ENCODE measurements at regions not wholly inside any gene's neighbourhood (a gene's known extent, or its start where the extent isn't known, plus 50 kb on each side); places are given as distances from the start of the nearest gene placed in this dataset.
"Not testable (repeated sequence)": the region's sequence is repeated elsewhere in the genome, so short reads cannot be mapped to it uniquely, and the experiment has no call there.

DNA sequence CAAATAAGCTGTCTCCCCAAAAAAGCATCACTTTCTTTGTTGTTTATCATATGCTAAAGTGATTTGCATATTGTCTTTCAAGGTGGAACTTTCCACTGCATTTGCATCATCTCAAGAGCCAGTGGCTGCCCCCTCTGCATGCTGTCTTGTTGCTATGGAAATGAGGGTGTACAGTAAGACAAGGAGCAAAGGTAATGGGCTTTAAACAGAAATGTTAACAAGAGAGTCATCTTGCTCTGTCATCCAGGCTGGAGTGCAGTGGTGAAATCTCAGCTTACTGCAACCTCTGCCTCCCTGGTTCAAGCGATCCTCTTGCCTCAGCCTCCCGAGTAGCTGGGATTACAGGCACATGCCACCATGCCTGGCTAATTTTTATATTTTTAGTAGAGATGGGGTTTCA, 159.2 kb downstream of the ENC1 start:
- TF ChIP-seq, protein P1, sequence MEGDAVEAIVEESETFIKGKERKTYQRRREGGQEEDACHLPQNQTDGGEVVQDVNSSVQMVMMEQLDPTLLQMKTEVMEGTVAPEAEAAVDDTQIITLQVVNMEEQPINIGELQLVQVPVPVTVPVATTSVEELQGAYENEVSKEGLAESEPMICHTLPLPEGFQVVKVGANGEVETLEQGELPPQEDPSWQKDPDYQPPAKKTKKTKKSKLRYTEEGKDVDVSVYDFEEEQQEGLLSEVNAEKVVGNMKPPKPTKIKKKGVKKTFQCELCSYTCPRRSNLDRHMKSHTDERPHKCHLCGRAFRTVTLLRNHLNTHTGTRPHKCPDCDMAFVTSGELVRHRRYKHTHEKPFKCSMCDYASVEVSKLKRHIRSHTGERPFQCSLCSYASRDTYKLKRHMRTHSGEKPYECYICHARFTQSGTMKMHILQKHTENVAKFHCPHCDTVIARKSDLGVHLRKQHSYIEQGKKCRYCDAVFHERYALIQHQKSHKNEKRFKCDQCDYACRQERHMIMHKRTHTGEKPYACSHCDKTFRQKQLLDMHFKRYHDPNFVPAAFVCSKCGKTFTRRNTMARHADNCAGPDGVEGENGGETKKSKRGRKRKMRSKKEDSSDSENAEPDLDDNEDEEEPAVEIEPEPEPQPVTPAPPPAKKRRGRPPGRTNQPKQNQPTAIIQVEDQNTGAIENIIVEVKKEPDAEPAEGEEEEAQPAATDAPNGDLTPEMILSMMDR (IDR thresholded peaks at IDR 0.05; ENCODE audit: poor library complexity, severe bottlenecking): not testable (repeated sequence)
- TF ChIP-seq EZH2 (IDR thresholded peaks at IDR 0.05; ENCODE audit: borderline replicate concordance, insufficient read depth, low read length, poor library complexity, severe bottlenecking); POLR2AphosphoS5 (IDR thresholded peaks at IDR 0.05); TAF1 (IDR thresholded peaks at IDR 0.05; ENCODE audit: low read depth); MXI1 (conservative IDR thresholded peaks at IDR 0.05; ENCODE audit: poor library complexity, severe bottlenecking): not testable (repeated sequence)
- TF ChIP-seq SMC3 (conservative IDR thresholded peaks at IDR 0.05; ENCODE audit: poor library complexity): peak; percentile 12
- TF ChIP-seq, protein P2, sequence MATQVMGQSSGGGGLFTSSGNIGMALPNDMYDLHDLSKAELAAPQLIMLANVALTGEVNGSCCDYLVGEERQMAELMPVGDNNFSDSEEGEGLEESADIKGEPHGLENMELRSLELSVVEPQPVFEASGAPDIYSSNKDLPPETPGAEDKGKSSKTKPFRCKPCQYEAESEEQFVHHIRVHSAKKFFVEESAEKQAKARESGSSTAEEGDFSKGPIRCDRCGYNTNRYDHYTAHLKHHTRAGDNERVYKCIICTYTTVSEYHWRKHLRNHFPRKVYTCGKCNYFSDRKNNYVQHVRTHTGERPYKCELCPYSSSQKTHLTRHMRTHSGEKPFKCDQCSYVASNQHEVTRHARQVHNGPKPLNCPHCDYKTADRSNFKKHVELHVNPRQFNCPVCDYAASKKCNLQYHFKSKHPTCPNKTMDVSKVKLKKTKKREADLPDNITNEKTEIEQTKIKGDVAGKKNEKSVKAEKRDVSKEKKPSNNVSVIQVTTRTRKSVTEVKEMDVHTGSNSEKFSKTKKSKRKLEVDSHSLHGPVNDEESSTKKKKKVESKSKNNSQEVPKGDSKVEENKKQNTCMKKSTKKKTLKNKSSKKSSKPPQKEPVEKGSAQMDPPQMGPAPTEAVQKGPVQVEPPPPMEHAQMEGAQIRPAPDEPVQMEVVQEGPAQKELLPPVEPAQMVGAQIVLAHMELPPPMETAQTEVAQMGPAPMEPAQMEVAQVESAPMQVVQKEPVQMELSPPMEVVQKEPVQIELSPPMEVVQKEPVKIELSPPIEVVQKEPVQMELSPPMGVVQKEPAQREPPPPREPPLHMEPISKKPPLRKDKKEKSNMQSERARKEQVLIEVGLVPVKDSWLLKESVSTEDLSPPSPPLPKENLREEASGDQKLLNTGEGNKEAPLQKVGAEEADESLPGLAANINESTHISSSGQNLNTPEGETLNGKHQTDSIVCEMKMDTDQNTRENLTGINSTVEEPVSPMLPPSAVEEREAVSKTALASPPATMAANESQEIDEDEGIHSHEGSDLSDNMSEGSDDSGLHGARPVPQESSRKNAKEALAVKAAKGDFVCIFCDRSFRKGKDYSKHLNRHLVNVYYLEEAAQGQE (IDR thresholded peaks at IDR 0.05; ENCODE audit: borderline replicate concordance): not testable (repeated sequence)
- TF ChIP-seq RAD21 (conservative IDR thresholded peaks at IDR 0.05): peak; percentile 17
- TF ChIP-seq EP300 (conservative IDR thresholded peaks at IDR 0.05; ENCODE audit: poor library complexity, severe bottlenecking): peak; percentile 55
